ENCODE measurements at regions not wholly inside any gene's neighbourhood (a gene's known extent, or its start where the extent isn't known, plus 50 kb on each side); places are given as distances from the start of the nearest gene placed in this dataset.

DNA sequence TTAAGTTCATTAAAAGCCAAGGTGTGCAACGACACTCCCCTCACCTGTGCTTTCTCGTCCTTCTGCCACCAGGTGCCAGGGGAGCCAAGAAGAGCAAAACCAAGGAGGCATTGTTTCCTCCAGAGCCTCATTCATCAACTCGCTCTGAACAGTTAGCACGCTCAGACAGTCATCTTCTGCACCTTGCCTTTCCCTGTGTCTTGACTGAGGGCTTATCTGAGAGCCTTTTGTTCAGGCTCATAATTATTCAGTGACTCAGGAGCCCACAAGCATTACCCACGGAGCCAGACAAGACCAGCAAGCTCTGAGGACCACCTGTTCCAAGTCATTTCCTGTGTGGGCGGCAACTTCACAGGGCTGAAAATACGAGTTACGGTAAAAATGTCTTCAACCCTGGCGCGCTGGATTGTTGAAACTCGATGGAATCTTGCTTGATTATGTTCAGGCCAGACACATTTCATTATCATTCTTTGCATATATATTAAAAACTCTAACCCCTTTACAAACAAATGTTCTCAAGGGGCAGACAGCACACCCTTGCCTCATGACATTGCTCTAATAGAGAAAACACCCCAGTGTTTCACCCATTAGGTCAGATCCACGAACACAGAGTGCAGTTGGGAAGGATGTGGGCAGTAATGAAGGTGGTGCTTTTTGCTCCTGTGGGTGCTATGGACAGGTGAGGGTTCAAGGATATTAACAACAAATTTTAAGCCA, 89.7 kb upstream of the RUNX1 start:
- TF ChIP-seq, protein P1, sequence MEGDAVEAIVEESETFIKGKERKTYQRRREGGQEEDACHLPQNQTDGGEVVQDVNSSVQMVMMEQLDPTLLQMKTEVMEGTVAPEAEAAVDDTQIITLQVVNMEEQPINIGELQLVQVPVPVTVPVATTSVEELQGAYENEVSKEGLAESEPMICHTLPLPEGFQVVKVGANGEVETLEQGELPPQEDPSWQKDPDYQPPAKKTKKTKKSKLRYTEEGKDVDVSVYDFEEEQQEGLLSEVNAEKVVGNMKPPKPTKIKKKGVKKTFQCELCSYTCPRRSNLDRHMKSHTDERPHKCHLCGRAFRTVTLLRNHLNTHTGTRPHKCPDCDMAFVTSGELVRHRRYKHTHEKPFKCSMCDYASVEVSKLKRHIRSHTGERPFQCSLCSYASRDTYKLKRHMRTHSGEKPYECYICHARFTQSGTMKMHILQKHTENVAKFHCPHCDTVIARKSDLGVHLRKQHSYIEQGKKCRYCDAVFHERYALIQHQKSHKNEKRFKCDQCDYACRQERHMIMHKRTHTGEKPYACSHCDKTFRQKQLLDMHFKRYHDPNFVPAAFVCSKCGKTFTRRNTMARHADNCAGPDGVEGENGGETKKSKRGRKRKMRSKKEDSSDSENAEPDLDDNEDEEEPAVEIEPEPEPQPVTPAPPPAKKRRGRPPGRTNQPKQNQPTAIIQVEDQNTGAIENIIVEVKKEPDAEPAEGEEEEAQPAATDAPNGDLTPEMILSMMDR (IDR thresholded peaks at IDR 0.05; ENCODE audit: low read depth, low read length, poor library complexity, severe bottlenecking): no peak
- no peak for TF ChIP-seq EZH2phosphoT487 (IDR thresholded peaks at IDR 0.05; ENCODE audit: borderline replicate concordance, low read length)

All from DOHH2 (cell line).